ENCODE measurements at regions not wholly inside any gene's neighbourhood (a gene's known extent, or its start where the extent isn't known, plus 50 kb on each side); places are given as distances from the start of the nearest gene placed in this dataset.

- TF ChIP-seq GATA2 (IDR thresholded peaks at IDR 0.05; ENCODE audit: low read depth, low read length) (no peak), GATA3 (IDR thresholded peaks at IDR 0.05; ENCODE audit: low read depth, low read length) (no peak)
Measured at GRCh38 chr13:44695520-44695919, 119.4 kb upstream of the TSC22D1 start.

Data from SH-SY5Y (cell line).